GM23248 (cell line): ENCODE measurements at regions not wholly inside any gene's neighbourhood (a gene's known extent, or its start where the extent isn't known, plus 50 kb on each side); places are given as distances from the start of the nearest gene placed in this dataset.

ENCODE experiments used
- EZH2 ChIP-seq: fragments of 200-600 bp; sonication (generic); IDR thresholded peaks from 2 replicates; pipeline ENCODE4 v1.6.1; 2018; ENCODE audit warnings: antibody characterized with exemption, mild to moderate bottlenecking; ENCODE audit not compliant: insufficient read depth, poor library complexity, severe bottlenecking
- EZH2phosphoT487 ChIP-seq: fragments of 200-600 bp; sonication (generic); IDR thresholded peaks from 2 replicates; pipeline ENCODE4 v1.6.1; 2018; ENCODE audit warnings: antibody characterized with exemption, moderate library complexity, mild to moderate bottlenecking, low read depth; ENCODE audit not compliant: insufficient read depth

DNA sequence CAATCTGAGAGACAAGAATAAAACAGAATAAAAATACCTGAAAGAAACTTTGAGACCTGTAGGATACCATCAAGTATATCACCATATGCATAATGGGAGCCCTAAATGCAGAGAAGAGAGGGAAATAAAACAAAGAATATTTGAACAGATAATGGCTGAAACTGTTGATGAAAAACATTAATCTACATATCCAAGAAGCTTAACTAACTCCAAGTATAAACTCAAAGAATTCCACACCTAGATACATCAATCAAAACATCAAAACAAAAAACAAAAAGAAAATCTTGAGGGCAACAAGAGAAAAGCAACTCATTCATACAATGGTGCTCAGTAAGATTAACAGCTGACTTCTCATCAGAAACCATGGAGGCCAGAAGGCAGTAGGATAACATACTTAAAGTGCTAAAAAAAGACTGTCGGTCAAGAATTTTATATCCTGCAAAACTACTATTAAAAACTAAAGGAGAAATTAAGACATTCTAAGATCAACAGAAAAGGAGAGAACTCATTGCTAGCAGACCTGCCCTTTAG is 101.6 kb downstream of the FOXD1 start:
- TF ChIP-seq EZH2 (no peak), EZH2phosphoT487 (no peak)
